ENCODE measurements at regions not wholly inside any gene's neighbourhood (a gene's known extent, or its start where the extent isn't known, plus 50 kb on each side); places are given as distances from the start of the nearest gene placed in this dataset.

DNA sequence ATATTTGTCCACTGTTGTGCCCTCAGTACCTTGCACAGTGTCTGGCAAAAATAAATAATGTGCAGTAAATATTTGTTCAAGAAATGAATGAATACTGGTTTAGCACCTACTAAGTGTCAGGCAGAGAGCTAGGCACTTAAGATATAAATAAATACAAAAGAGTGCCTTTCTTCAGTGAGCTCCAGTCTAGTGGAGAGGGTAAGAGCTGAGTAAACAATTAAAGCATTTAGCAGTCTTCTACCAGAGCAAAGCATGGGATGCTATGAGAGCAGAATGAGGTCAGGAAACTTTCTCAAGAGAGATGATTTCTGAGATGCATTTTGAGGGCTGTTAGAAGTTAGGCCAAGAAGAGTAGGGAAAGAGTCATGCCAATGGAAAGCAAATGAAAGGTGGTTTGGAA lies 314.7 kb downstream of the DSC3 start:
- H3K4me3 ChIP-seq = no peak overlapping the region
- H3K27ac ChIP-seq = no peak overlapping the region
- DNase-seq (ENCODE audit: low spot score) = no peak
- TF ChIP-seq, protein P1, sequence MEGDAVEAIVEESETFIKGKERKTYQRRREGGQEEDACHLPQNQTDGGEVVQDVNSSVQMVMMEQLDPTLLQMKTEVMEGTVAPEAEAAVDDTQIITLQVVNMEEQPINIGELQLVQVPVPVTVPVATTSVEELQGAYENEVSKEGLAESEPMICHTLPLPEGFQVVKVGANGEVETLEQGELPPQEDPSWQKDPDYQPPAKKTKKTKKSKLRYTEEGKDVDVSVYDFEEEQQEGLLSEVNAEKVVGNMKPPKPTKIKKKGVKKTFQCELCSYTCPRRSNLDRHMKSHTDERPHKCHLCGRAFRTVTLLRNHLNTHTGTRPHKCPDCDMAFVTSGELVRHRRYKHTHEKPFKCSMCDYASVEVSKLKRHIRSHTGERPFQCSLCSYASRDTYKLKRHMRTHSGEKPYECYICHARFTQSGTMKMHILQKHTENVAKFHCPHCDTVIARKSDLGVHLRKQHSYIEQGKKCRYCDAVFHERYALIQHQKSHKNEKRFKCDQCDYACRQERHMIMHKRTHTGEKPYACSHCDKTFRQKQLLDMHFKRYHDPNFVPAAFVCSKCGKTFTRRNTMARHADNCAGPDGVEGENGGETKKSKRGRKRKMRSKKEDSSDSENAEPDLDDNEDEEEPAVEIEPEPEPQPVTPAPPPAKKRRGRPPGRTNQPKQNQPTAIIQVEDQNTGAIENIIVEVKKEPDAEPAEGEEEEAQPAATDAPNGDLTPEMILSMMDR (IDR thresholded peaks at IDR 0.05) = no peak

DNA sequence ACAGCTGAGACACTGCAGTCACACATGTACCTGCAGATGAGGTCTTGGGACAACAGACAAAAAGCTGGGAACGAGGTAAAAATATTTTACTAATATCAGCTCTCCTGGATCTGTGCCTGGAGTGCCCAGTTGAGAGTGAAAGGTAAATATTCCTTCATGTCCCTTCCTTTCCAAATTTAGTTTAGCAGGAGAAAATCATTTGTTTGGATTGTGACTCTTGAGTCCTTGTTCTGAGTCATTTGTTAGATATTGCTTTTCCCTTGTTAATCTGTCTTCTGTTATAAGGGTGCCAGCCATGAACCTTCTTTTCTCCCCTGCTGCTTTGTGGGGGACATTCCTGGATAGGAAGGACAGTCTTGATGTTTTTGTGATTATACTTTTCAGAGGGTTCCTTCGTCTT lies 329.2 kb downstream of the DSC3 start:
- TF ChIP-seq, protein P1 (IDR thresholded peaks at IDR 0.05) = no peak
- no peak overlapping the region for H3K4me3 ChIP-seq
- no peak overlapping the region for H3K27ac ChIP-seq
- no peak for DNase-seq (ENCODE audit: low spot score)

DNA sequence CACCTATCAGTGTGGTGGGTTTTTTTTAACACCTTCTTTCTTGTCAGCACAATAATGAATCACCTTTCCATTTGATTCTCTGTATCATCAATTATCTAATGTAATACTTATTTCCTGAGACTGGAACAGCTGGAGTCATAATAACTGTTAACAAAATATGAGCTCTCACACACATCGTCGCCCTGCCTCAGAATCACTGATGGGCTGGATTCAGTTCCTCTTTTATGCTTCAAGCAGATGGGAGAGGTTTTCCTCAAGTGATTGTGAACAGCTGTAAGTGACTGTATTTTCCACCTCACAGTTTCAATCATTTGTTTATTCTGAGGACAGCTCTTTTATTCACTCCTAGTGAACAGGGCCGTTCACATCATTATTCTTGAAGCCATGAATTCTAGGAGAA lies 330.2 kb downstream of the DSC3 start:
- Histone ChIP-seq H3K27ac (no peak overlapping the region), H3K4me3 (no peak overlapping the region)
- TF ChIP-seq, protein P1 (IDR thresholded peaks at IDR 0.05) = no peak
- DNase-seq (ENCODE audit: low spot score) = no peak

DNA sequence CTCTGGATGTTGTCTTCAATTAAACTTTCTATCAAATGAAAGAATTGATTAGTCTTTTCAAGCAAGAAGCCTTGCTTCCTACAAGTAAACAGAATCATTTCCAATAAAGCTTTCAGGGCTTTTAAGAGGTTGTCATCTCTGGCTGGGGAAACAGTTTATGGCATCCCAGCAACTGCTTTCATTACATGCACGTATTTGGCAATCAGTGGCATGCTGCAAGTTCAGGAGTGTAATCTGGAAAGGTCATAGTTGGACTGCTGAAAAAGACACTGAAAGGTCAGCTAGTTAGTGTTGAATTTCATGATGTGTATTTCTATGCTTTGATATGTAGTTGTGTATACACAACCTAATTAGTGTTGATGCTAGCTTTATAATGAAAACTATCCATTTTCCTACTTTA lies 332.9 kb downstream of the DSC3 start:
- TF ChIP-seq, protein P1 (IDR thresholded peaks at IDR 0.05) = no peak
- no peak overlapping the region for H3K27ac ChIP-seq
- DNase-seq (ENCODE audit: low spot score) = no peak
- no peak overlapping the region for H3K4me3 ChIP-seq

DNA sequence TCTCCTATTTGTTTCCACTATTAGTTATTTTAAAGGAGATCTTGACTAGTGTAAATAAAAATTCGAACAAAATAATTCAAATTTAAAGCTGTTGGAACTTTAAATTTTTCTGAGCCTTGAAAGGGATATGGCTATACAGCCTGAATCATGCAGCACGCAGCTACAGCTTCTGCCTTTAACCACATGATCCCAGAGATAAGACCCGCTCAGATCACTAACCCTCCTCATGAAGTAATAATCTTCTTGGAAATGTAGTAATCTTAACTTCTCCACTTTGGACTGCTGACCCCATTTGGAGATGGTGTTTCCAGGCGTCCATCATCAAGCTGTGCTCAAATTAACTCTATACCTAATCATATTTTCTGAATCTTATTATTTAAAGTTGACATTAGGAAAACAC lies 336.6 kb downstream of the DSC3 start:
- Histone ChIP-seq H3K27ac (no peak overlapping the region), H3K4me3 (no peak overlapping the region)
- TF ChIP-seq, protein P1 (IDR thresholded peaks at IDR 0.05) = no peak
- no peak for DNase-seq (ENCODE audit: low spot score)

DNA sequence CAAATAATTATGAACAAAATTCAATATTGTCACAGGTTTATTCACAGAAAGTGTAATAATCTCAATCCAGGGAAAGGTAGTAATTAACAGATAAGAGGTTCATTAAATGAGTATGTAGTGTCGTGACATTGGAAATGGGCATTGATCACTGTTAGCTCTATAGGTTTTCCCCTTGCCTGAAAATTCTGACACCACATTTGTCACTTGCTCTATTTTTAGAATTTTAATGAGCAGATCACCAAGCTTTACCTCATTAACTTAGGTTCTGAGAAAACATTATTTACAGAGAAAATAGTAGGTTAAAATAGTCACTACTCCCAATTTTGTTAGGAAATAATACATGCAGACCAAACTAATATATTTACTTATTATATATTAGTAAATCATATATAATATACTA lies 344.0 kb downstream of the DSC3 start:
- no peak overlapping the region for H3K27ac ChIP-seq
- no peak for DNase-seq (ENCODE audit: low spot score)
- TF ChIP-seq, protein P1 (IDR thresholded peaks at IDR 0.05) = no peak
- H3K4me3 ChIP-seq = no peak overlapping the region

DNA sequence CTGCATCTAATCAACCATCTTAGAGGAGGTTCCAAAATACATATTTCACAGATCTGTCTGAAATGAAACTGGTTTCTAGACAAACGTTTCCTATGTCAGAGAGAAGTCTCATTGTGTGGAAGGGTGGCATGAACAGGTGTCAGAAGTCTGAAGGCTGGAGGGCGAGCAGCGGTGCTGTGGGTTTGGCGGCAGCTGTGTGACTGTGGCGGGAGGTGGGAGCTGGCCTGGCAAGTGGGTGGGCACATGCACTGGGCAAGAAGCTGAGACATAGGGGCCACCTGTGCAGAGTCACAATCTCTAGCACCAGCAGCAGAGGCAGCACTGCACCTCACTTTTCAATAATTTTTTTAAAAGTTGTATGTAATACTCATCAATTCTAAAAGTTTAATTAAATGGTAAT lies 346.3 kb downstream of the DSC3 start:
- no peak for DNase-seq (ENCODE audit: low spot score)
- H3K4me3 ChIP-seq = no peak overlapping the region
- TF ChIP-seq, protein P1 (IDR thresholded peaks at IDR 0.05) = no peak
- no peak overlapping the region for H3K27ac ChIP-seq
